HG03439 (cell line): ENCODE measurements at regions not wholly inside any gene's neighbourhood (a gene's known extent, or its start where the extent isn't known, plus 50 kb on each side); places are given as distances from the start of the nearest gene placed in this dataset.
"Not testable (repeated sequence)": the region's sequence is repeated elsewhere in the genome, so short reads cannot be mapped to it uniquely, and the experiment has no call there.

Source experiments
- ATAC-seq: cut with Tn5 transposase; IDR thresholded peaks from one replicate; pipeline ENCODE4 v1.9.1; 2021; ENCODE audit warnings: mild to moderate bottlenecking, moderate library complexity; ENCODE audit not compliant: unreplicated experiment

- ATAC-seq = no peak
These were observed 228.5 kb upstream of the ADAMTS3 start for GRCh38 chr4:72797486-72797885.

GRCh38 chr4:72791054-72791453, 222.0 kb upstream of the ADAMTS3 start:
- no peak for ATAC-seq

- no peak for ATAC-seq
These were observed 217.5 kb upstream of the ADAMTS3 start for GRCh38 chr4:72786401-72786990.

DNA sequence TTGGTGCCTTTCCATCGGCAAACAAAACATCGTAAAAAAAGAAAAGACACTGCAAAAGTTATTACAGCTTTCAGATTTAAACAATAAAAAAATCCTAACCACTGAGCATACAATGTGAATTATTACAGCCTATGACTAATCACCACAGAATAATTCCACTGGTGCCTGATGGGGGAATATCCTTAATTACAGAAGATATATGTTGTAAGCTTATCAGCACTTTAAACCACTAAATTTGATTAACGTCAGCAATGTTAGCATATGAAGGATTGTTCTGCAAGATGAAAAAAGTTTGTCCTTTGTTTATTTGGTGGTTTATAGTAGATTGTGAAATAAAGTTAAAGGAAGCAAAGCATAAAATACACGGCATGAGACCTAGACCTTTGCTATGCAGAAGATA, 210.2 kb upstream of the ADAMTS3 start:
- ATAC-seq = no peak

DNA sequence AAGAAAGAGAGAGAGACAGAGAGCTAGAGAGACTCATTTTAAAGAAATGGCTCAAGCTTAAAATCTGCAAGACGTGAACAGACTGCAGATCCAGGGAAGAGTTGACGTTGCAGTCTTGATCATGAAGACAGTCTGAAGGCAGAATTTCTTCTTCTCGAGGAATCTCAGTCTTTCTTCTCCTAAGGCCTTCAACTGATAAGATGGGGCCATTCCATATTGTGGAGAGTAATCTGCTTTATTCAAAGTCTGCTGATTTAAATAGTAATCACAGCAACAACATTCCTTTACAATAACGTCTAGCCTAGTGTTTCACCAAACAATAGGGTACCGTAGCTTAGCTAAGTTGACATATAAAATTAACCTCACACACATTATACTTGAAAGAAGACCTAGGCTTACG, 208.4 kb upstream of the ADAMTS3 start:
- ATAC-seq = no peak

DNA sequence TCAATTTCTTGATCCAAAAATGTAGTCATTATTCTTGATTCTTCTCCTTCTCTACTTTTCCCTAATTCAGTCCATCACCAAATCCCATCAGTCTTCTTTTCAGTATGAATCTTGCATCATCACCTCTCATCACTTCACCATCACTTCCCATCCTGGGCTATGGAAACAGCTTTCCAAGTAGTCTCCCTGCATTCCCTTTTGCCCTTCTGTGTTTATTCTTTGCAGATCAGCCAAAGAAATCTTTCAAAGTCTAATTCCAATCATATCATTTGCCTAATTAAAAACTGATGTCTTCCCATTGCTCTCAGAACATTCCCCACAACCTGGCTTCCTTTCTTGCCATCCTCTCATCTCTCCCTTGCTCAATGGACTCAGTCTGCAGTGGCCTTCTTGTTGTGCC, 201.7 kb upstream of the ADAMTS3 start:
- no peak for ATAC-seq

DNA sequence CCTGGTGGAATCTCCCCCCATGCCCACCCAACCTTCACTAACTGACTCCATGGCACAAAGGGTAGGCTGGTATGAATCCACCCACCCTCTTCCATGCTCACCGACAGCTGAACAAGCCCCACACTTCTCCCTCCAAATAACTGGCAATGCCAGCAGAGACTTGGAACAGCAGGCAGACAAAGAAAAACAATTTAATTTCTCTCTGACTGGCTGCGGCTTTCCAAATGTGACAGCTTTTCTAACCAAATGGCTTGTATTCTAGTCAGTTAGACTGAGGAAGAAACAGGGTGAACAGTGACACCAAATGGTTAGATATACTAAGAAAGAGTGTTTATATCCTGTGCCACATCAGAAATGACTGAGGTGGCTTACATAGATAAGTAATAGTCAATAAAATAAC, 199.3 kb upstream of the ADAMTS3 start:
- ATAC-seq = no peak

- no peak for ATAC-seq
These were observed 198.7 kb upstream of the ADAMTS3 start for GRCh38 chr4:72767618-72768302.

DNA sequence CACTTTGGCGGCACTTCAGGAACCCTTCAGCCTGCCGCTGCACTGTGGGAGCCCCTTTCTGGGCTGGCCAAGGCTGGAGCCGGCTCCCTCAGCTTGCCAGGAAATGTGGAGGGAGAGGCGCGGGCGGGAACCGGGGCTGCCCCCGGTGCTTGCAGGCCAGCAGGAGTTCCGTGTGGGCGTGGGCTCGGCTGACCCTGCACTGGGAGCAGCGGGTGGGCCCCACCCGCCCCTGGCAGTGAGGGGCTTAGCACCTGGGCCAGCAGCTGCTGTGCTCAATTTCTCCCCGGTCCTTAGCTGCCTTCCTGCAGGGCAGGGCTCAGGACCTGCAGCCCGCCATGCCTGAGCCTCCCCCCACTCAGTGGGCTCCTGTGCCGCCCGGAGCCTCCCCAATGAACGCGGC, 196.8 kb upstream of the ADAMTS3 start:
- not testable (repeated sequence) for ATAC-seq

- ATAC-seq = no peak
These were observed 192.5 kb upstream of the ADAMTS3 start for GRCh38 chr4:72761368-72762038.

DNA sequence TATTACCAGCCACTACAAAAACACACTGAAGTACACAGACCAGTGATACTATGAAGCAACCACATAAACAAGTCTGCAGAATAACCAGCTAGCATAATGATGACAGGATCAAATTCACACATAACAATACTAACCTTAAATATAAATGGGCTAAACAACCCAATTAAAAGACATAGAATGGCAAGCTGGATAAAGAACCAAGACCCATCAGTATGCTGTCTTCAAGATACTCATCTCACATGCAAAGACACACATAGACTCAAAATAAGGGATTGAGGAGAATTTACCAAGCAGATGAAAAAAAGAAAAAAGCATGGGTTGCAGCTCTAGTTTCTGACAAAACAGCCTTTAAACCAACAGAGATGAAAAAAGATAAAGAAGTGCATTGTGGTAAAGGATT, 184.4 kb upstream of the ADAMTS3 start:
- ATAC-seq = not testable (repeated sequence)

- ATAC-seq = no peak
These were observed 175.2 kb upstream of the ADAMTS3 start for GRCh38 chr4:72744103-72744725.

GRCh38 chr4:72743078-72743477, 174.1 kb upstream of the ADAMTS3 start:
- ATAC-seq = no peak

DNA sequence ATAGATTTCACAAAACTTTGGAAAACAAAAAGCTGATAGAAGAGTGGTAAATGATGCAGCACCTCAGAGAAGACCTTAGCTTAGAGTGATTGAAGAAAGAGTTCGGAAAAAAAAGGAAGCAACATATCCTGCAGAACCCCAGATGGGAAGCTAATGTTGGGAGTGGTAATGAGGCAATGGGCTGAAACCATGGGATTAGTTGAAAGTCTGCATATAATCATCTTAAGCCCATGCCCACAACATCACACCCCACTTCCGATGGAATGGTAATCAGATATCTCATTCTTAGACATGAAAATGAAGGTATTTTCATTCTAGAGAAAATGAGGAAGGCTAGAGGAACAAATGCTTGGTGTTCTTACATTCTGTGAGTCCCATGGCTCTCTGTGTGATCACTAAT, 146.3 kb upstream of the ADAMTS3 start:
- no peak for ATAC-seq

GRCh38 chr4:72714482-72715279, 145.7 kb upstream of the ADAMTS3 start:
- no peak for ATAC-seq

DNA sequence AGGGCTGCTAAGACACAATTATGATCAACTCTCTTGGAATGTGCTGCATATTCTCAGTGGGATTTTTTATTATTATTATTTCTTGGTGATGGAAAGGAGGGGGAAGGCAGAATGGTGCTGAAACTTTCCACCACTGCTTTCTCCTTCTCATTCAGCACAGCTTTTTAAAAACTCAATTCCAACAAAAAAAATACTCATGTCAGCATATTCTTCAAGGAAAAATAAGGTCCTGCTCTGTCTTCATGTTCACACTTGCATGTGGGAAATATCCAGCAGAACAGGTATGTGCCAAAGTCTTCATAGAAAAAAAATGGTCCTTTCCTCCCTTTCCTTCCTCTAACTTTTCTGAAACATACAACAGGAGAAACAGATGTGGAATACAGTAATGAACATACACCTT, 144.0 kb upstream of the ADAMTS3 start:
- no peak for ATAC-seq

DNA sequence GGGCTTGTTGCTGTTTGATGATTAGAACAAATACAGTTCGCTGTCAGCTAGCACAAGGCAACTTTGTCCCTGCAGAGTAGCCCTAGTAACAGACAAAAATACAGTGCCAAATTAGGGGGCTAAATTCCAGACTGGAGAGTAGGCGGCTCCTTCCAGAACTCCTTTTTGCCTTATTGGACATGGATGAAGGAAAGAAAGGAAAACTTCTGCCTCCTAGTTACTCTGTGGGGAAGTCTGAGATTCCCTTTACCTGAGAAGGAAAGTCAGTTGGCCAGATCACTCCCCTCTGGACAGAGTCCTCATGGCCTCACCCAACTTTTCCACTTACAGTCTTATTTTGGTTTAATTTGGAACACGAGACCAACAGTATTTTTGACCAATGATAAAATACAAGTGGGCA, 140.5 kb upstream of the ADAMTS3 start:
- ATAC-seq = no peak

DNA sequence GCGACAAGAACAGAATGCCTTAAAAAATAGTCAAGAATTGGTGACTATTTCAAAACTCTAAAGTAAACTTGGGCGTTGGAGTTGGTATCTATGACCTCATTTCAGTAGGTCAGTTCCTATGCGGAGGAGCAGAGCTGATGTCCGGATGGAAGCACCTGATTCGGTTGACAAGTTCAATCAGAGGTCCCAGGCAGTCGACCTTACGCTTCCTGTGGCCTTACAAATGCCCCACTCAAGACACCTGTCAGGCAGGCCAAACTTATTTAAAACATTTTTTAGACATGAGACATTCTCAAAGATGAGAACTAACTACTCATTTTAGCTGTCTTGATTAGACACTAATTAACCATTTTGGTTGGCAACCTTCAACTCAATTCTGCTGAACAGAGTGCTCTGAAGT, 137.7 kb upstream of the ADAMTS3 start:
- ATAC-seq = no peak

GRCh38 chr4:72704925-72705640, 136.1 kb upstream of the ADAMTS3 start:
- not testable (repeated sequence) for ATAC-seq

DNA sequence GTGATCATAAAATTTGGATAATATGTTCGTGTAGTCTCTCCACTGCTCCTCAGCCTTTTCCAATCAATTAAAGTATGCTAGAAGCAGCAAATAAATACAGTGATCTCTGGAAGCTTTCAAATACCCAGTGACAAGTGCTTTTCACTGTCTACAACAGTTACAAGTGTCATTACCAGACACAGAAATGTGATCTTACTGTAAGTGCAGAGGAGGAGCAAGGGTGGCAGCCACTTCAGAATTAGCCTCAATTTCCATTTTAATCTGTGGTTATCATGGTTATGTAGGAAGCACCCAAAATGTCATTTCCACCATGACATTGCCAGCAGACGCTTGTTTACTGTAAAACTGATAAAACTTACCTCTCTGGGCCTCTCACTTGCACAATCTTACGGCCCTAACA, 133.9 kb upstream of the ADAMTS3 start:
- ATAC-seq = no peak
